OCI-LY1 (cell line): ENCODE measurements at regions not wholly inside any gene's neighbourhood (a gene's known extent, or its start where the extent isn't known, plus 50 kb on each side); places are given as distances from the start of the nearest gene placed in this dataset.

Source experiments
- H2AFZ ChIP-seq: fragments of 200-600 bp; sonication (generic), shearing (Covaris generic); 2 replicates; pipeline ENCODE4 v1.6.0; 2014; ENCODE audit warnings: antibody characterized with exemption, mild to moderate bottlenecking, low read length
- H3F3A ChIP-seq: fragments of 200-600 bp; sonication (generic), shearing (Covaris generic); 2 replicates; pipeline ENCODE4 v1.6.0; 2014; ENCODE audit warnings: mild to moderate bottlenecking, antibody characterized with exemption, low read length, moderate library complexity; ENCODE audit not compliant: insufficient read depth
- H3K27ac ChIP-seq: fragments of 200-600 bp; sonication (generic); 2 replicates; pipeline ENCODE4 v1.5.1; 2014; ENCODE audit warnings: low read length, mixed run types, mild to moderate bottlenecking, low read depth; ENCODE audit not compliant: poor library complexity, severe bottlenecking
- H3K27me3 ChIP-seq: fragments of 200-600 bp; sonication (generic); 2 replicates; pipeline ENCODE4 v1.6.0; 2014; ENCODE audit warnings: antibody characterized with exemption, mild to moderate bottlenecking, low read length, moderate library complexity; ENCODE audit not compliant: insufficient read depth
- H3K36me3 ChIP-seq: fragments of 200-600 bp; sonication (generic); 2 replicates; pipeline ENCODE4 v1.6.1; 2014; ENCODE audit warnings: mild to moderate bottlenecking, antibody characterized with exemption, low read length, moderate library complexity, mixed read lengths; ENCODE audit not compliant: insufficient read depth
- H3K4me1 ChIP-seq: fragments of 200-600 bp; sonication (generic); 2 replicates; pipeline ENCODE4 v1.5.1; 2014; ENCODE audit warnings: mild to moderate bottlenecking, low read length, moderate library complexity; ENCODE audit not compliant: insufficient read depth, severe bottlenecking
- H3K4me2 ChIP-seq: fragments of 200-600 bp; sonication (generic), shearing (Covaris generic); 2 replicates; pipeline ENCODE4 v1.6.1; 2014; ENCODE audit warnings: low read length
- H3K4me3 ChIP-seq: fragments of 200-600 bp; sonication (generic); 2 replicates; pipeline ENCODE4 v1.5.1; 2014; ENCODE audit warnings: low read length, low read depth, mild to moderate bottlenecking, mixed read lengths; ENCODE audit not compliant: poor library complexity, severe bottlenecking
- H3K79me2 ChIP-seq: fragments of 200-600 bp; shearing (Covaris generic); 2 replicates; pipeline ENCODE4 v1.6.1; 2016; ENCODE audit warnings: mixed run types, low read length, mixed read lengths; ENCODE audit not compliant: insufficient read depth
- H3K9ac ChIP-seq: fragments of 200-600 bp; sonication (generic), shearing (Covaris generic); 2 replicates; pipeline ENCODE4 v1.6.1; 2014; ENCODE audit warnings: mild to moderate bottlenecking, low read length, mixed read lengths
- H3K9me2 ChIP-seq: fragments of 200-600 bp; sonication (generic), shearing (Covaris generic); 2 replicates; pipeline ENCODE4 v1.6.1; 2014; ENCODE audit warnings: low read depth, mild to moderate bottlenecking, low read length, mixed read lengths
- H3K9me3 ChIP-seq: fragments of 200-600 bp; shearing (Covaris generic); 2 replicates; pipeline ENCODE4 v1.6.1; 2014; ENCODE audit warnings: low read length, mixed read lengths
- H4K20me1 ChIP-seq: fragments of 200-600 bp; sonication (generic), shearing (Covaris generic); 2 replicates; pipeline ENCODE4 v1.6.0; 2016; ENCODE audit warnings: mild to moderate bottlenecking, low read length; ENCODE audit not compliant: insufficient read depth
- CTCF ChIP-seq: fragments of 200-600 bp; sonication (generic), shearing (Covaris generic); IDR thresholded peaks from 2 replicates; pipeline ENCODE4 v1.5.1; 2017; ENCODE audit warnings: mild to moderate bottlenecking, antibody characterized with exemption, low read length, moderate library complexity, mixed read lengths
- EZH2 ChIP-seq: fragments of 200-600 bp; sonication (generic), shearing (Covaris generic); IDR thresholded peaks from 2 replicates; pipeline ENCODE4 v1.8.0; 2017; ENCODE audit warnings: borderline replicate concordance, mixed run types, mild to moderate bottlenecking, antibody characterized with exemption, low read length, moderate library complexity, mixed read lengths

GRCh38 chr2:12197133-12197532 lies 450.7 kb downstream of the LPIN1 start:
- TF ChIP-seq CTCF: no peak
- TF ChIP-seq EZH2: no peak
- H3K4me2 ChIP-seq: no peak overlapping the region
- H3K79me2 ChIP-seq: no peaks in the 10 kb centered on the region
- no peak overlapping the region for H3K9ac ChIP-seq
- peaks cover 15% of the 10 kb centered on the region for H3K4me1 ChIP-seq
- no peak overlapping the region for H3K27ac ChIP-seq
- H3K4me3 ChIP-seq: no peak overlapping the region
- no peak overlapping the region for H2AFZ ChIP-seq
- H3K9me3 ChIP-seq: no peaks in the 10 kb centered on the region
- H3K9me2 ChIP-seq: no peaks in the 10 kb centered on the region
- no peaks in the 10 kb centered on the region for H3F3A ChIP-seq
- H3K36me3 ChIP-seq: no peaks in the 10 kb centered on the region
- H4K20me1 ChIP-seq: no peaks in the 10 kb centered on the region
- no peaks in the 10 kb centered on the region for H3K27me3 ChIP-seq

GRCh38 chr2:12199491-12200211 lies 453.2 kb downstream of the LPIN1 start:
- H3K36me3 ChIP-seq: no peaks in the 10 kb centered on the region
- no peaks in the 10 kb centered on the region for H3F3A ChIP-seq
- H3K4me2 ChIP-seq: no peak overlapping the region

GRCh38 chr2:12201369-12201768 lies 454.9 kb downstream of the LPIN1 start:
- Histone ChIP-seq H3F3A (no peaks in the 10 kb centered on the region), H3K4me2 (no peak overlapping the region), H3K36me3 (no peaks in the 10 kb centered on the region), H3K27me3 (no peaks in the 10 kb centered on the region), H2AFZ (no peak overlapping the region), H3K9me2 (no peaks in the 10 kb centered on the region), H3K4me3 (no peak overlapping the region), H4K20me1 (no peaks in the 10 kb centered on the region), H3K27ac (no peak overlapping the region), H3K9me3 (0 out of 2 replicates have a peak, but pooled peaks cover 2% of the 10 kb centered on the region), H3K9ac (no peak overlapping the region), H3K4me1 (peaks cover 6% of the 10 kb centered on the region), H3K79me2 (no peaks in the 10 kb centered on the region)
- TF ChIP-seq CTCF (no peak), EZH2 (no peak)

More at GRCh38 chr2:12199491-12200211, 453.2 kb downstream of the LPIN1 start:
- H3K27ac ChIP-seq: no peak overlapping the region
- H3K4me3 ChIP-seq: no peak overlapping the region
- peaks cover 6% of the 10 kb centered on the region for H3K4me1 ChIP-seq
- H3K9me3 ChIP-seq: no peaks in the 10 kb centered on the region
- no peak overlapping the region for H2AFZ ChIP-seq
- H3K79me2 ChIP-seq: no peaks in the 10 kb centered on the region
- TF ChIP-seq CTCF: no peak
- no peak for TF ChIP-seq EZH2
- no peaks in the 10 kb centered on the region for H4K20me1 ChIP-seq
- H3K9ac ChIP-seq: no peak overlapping the region
- H3K9me2 ChIP-seq: no peaks in the 10 kb centered on the region
- no peaks in the 10 kb centered on the region for H3K27me3 ChIP-seq
